ENCODE measurements at regions not wholly inside any gene's neighbourhood (a gene's known extent, or its start where the extent isn't known, plus 50 kb on each side); places are given as distances from the start of the nearest gene placed in this dataset.

- ChIA-PET CTCF (ENCODE audit: low intra/inter-chr PET ratio) (no interaction called here), POLR2A (interaction anchor here (1.6 kb wide), 1 partner anchor 11 kb away, joined by 5 read pairs; no protein-coding TSS in a partner anchor)
- H2AFZ ChIP-seq (ENCODE audit: low read depth, low read length): no peak overlapping the region
- H3K79me2 ChIP-seq (ENCODE audit: control insufficient read depth, insufficient read depth, low read length): no peaks in the 10 kb centered on the region
- no peak overlapping the region for H3K27ac ChIP-seq (ENCODE audit: extremely low read depth, low read depth, low read length)
- no peak overlapping the region for H3K4me3 ChIP-seq
- H3K9ac ChIP-seq (ENCODE audit: insufficient read depth in 1 of 2, low read depth in 2 of 2, low read length in 2 of 2): no peak overlapping the region
- H3K27me3 ChIP-seq (ENCODE audit: control insufficient read depth in 2 of 2, insufficient read depth in 2 of 2, low read length in 2 of 2): no peaks in the 10 kb centered on the region; a peak in 1 of 5 replicates
- no peak for ATAC-seq
- H4K20me1 ChIP-seq (replicated peaks; ENCODE audit: control insufficient read depth, insufficient read depth, low read length): no peaks in the 10 kb centered on the region
- H3K4me1 ChIP-seq (replicated peaks in 1 of 2; ENCODE audit: control insufficient read depth in 2 of 2, insufficient read depth in 2 of 2, low read length in 2 of 2): no peaks in the 10 kb centered on the region
- in situ Hi-C loops (cut with MboI) (no loop called here), intact Hi-C loops (cut with micrococcal nuclease) (no loop called here)
- DNase-seq (ENCODE audit: extremely low read depth in 1 of 4, low spot score in 3 of 4): no peak
- H3K4me2 ChIP-seq (ENCODE audit: insufficient read depth, low read length): no peak overlapping the region
- H3K36me3 ChIP-seq (ENCODE audit: control insufficient read depth, insufficient read depth, low read length): no peaks in the 10 kb centered on the region
- TF ChIP-seq ZNF274 (IDR thresholded peaks at IDR 0.05; ENCODE audit: borderline replicate concordance, low read depth, low read length) (no peak), ZNF76 (CRISPR knock-in tag; IDR thresholded peaks at IDR 0.05; ENCODE audit: borderline replicate concordance) (no peak)
- TF ChIP-seq, protein P1, sequence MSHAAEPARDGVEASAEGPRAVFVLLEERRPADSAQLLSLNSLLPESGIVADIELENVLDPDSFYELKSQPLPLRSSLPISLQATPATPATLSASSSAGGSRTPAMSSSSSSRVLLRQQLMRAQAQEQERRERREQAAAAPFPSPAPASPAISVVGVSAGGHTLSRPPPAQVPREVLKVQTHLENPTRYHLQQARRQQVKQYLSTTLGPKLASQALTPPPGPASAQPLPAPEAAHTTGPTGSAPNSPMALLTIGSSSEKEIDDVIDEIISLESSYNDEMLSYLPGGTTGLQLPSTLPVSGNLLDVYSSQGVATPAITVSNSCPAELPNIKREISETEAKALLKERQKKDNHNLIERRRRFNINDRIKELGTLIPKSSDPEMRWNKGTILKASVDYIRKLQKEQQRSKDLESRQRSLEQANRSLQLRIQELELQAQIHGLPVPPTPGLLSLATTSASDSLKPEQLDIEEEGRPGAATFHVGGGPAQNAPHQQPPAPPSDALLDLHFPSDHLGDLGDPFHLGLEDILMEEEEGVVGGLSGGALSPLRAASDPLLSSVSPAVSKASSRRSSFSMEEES (CRISPR knock-in tag; IDR thresholded peaks at IDR 0.05): no peak
- no peaks in the 10 kb centered on the region for H3K9me1 ChIP-seq (ENCODE audit: control insufficient read depth, insufficient read depth, low read length)
- no TSS peak for BruUV-seq (replicated peaks)
- H3K9me3 ChIP-seq (replicated peaks; ENCODE audit: control insufficient read depth, insufficient read depth, low read depth, low read length): no peaks in the 10 kb centered on the region
- FAIRE-seq: no peak
These were observed 239.5 kb upstream of the MAP3K1 start for GRCh38 chr5:56575821-56576220.

DNA sequence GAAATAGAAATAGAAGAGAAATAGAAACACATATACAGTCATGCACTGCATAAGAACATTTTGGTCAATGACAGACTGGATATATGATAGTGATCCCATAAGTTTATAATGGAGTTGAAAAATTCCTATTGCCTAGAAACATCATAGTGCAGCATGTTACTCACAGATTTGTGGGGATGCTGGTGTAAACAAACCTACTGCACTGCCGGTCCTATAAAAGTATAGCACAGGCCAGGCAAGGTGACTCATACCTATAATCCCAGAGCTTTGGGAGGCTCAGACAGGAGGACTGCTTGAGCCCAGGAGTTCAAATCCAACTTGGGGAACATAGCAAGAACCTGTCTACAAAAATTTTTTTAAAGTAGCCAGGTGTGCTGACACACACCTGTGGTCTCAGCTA, 240.6 kb upstream of the MAP3K1 start:
- H3K9ac ChIP-seq (ENCODE audit: insufficient read depth in 1 of 2, low read depth in 2 of 2, low read length in 2 of 2): no peak overlapping the region
- FAIRE-seq: no peak
- no peak overlapping the region for H3K4me2 ChIP-seq (ENCODE audit: insufficient read depth, low read length)
- H3K27me3 ChIP-seq (ENCODE audit: control insufficient read depth in 2 of 2, insufficient read depth in 2 of 2, low read length in 2 of 2): no peaks in the 10 kb centered on the region
- no peak for TF ChIP-seq SRSF3 (IDR thresholded peaks at IDR 0.05; ENCODE audit: insufficient read depth, low read length)
- no peak for TF ChIP-seq ZNF551 (CRISPR knock-in tag; IDR thresholded peaks at IDR 0.05)
- no peak for TF ChIP-seq CBFA2T2 (conservative IDR thresholded peaks at IDR 0.05)
- TF ChIP-seq HMG20B (CRISPR knock-in tag; IDR thresholded peaks at IDR 0.05): no peak
- no peak for TF ChIP-seq HDAC2 (IDR thresholded peaks at IDR 0.05)
- H3K4me1 ChIP-seq (replicated peaks in 1 of 2; ENCODE audit: control insufficient read depth in 2 of 2, insufficient read depth in 2 of 2, low read length in 2 of 2): no peaks in the 10 kb centered on the region
- no peaks in the 10 kb centered on the region for H3K79me2 ChIP-seq (ENCODE audit: control insufficient read depth, insufficient read depth, low read length)
- in situ Hi-C loops (cut with MboI) (no loop called here), intact Hi-C loops (cut with micrococcal nuclease) (no loop called here)
- no peaks in the 10 kb centered on the region for H3K36me3 ChIP-seq (ENCODE audit: control insufficient read depth, insufficient read depth, low read length)
- ATAC-seq: no peak
- H3K4me3 ChIP-seq: no peak overlapping the region
- H3K9me1 ChIP-seq (ENCODE audit: control insufficient read depth, insufficient read depth, low read length): no peaks in the 10 kb centered on the region
- no peaks in the 10 kb centered on the region for H4K20me1 ChIP-seq (replicated peaks; ENCODE audit: control insufficient read depth, insufficient read depth, low read length)
- CTCF ChIA-PET (ENCODE audit: low intra/inter-chr PET ratio): no interaction called here
- H3K9me3 ChIP-seq (replicated peaks; ENCODE audit: control insufficient read depth, insufficient read depth, low read depth, low read length): no peaks in the 10 kb centered on the region
- H3K27ac ChIP-seq (ENCODE audit: extremely low read depth, low read depth, low read length): no peak overlapping the region
- WGBS (ENCODE audit: insufficient coverage, low coverage, missing lambda C conversion rate): 0% methylated on average over 1 of the region's 1 CpG
- DNase-seq (ENCODE audit: extremely low read depth in 1 of 4, low spot score in 3 of 4): no peak
- POLR2A ChIA-PET: interaction anchor here (1.6 kb wide), 1 partner anchor 10 kb away, joined by 5 read pairs; no protein-coding TSS in a partner anchor
- BruUV-seq (replicated peaks): no TSS peak
- no peak overlapping the region for H2AFZ ChIP-seq (ENCODE audit: low read depth, low read length)

All from K562 (cell line).